Neuronal stem cell (in vitro differentiated cells): ENCODE measurements at regions not wholly inside any gene's neighbourhood (a gene's known extent, or its start where the extent isn't known, plus 50 kb on each side); places are given as distances from the start of the nearest gene placed in this dataset.

Experiments
- DNase-seq: peaks from one replicate; pipeline ENCODE4 v3.0.0-alpha.2; 2013; ENCODE audit warnings: low spot score
- H2AFZ ChIP-seq: one replicate; pipeline ENCODE4 v1.6.1; 2013; ENCODE audit warnings: mild to moderate bottlenecking, low read length, inconsistent platforms
- H2AK5ac ChIP-seq: 2 replicates; pipeline ENCODE4 v1.6.1; 2013; ENCODE audit warnings: low read depth, mild to moderate bottlenecking, inconsistent platforms, low read length, moderate library complexity, mixed read lengths
- H2BK120ac ChIP-seq: 2 replicates; pipeline ENCODE4 v1.6.1; 2013; ENCODE audit warnings: low read depth, mild to moderate bottlenecking, inconsistent platforms, low read length, moderate library complexity, mixed read lengths
- H2BK12ac ChIP-seq: one replicate; pipeline ENCODE4 v1.6.1; 2013; ENCODE audit warnings: low read length, inconsistent platforms
- H2BK15ac ChIP-seq: 2 replicates; pipeline ENCODE4 v1.6.1; 2013; ENCODE audit warnings: mild to moderate bottlenecking, low read length, inconsistent platforms, mixed read lengths
- H2BK5ac ChIP-seq: one replicate; pipeline ENCODE4 v1.6.1; 2013; ENCODE audit warnings: inconsistent platforms, mild to moderate bottlenecking, low read length, moderate library complexity
- H3K14ac ChIP-seq: one replicate; pipeline ENCODE4 v1.6.1; 2013; ENCODE audit warnings: low read length, inconsistent platforms
- H3K18ac ChIP-seq: 2 replicates; pipeline ENCODE4 v1.6.1; 2013; ENCODE audit warnings: low read length, inconsistent platforms
- H3K23ac ChIP-seq: 2 replicates; pipeline ENCODE4 v1.6.1; 2013; ENCODE audit warnings: low read depth, mild to moderate bottlenecking, mixed read lengths, low read length, inconsistent platforms; ENCODE audit not compliant: poor library complexity
- H3K27ac ChIP-seq: replicated peaks from 3 replicates; pipeline ENCODE4 v1.5.1; 2013; ENCODE audit warnings: low read length, inconsistent platforms
- H3K27me3 ChIP-seq, 3 experiments: 2 replicates each; pipeline ENCODE4 v1.6.1; 2013; ENCODE audit warnings: low read length in 3 of 3, mild to moderate bottlenecking in 2 of 3, inconsistent platforms in 1 of 3, low read depth in 1 of 3, mixed read lengths in 1 of 3, moderate library complexity in 1 of 3; ENCODE audit not compliant: control insufficient read depth in 3 of 3, insufficient read depth in 3 of 3
- H3K36me3 ChIP-seq, 2 donors: replicated peaks in 1 of 2; 2 replicates each; pipeline ENCODE4 v1.6.1; 2013; ENCODE audit warnings: low read length in 2 of 2; ENCODE audit not compliant: control insufficient read depth in 2 of 2, insufficient read depth in 2 of 2
- H3K4ac ChIP-seq: 2 replicates; pipeline ENCODE4 v1.6.1; 2013; ENCODE audit warnings: inconsistent platforms, mild to moderate bottlenecking, low read length, moderate library complexity
- H3K4me1 ChIP-seq, 2 donors: 1 replicate in 1 of 2; 2 replicates in 1 of 2; pipeline ENCODE4 v1.6.1; 2013; ENCODE audit warnings: low read length in 2 of 2, low read depth in 1 of 2; ENCODE audit not compliant: control insufficient read depth in 2 of 2, insufficient read depth in 1 of 2
- H3K4me2 ChIP-seq: one replicate; pipeline ENCODE4 v1.6.1; 2013; ENCODE audit warnings: mild to moderate bottlenecking, low read length, inconsistent platforms; ENCODE audit not compliant: insufficient read depth, poor library complexity, severe bottlenecking
- H3K4me3 ChIP-seq, 2 donors: 2 replicates each; pipeline ENCODE4 v1.5.1; 2013; ENCODE audit warnings: low read length in 2 of 2, mild to moderate bottlenecking in 2 of 2, inconsistent platforms in 1 of 2, moderate library complexity in 1 of 2
- H3K79me1 ChIP-seq: one replicate; pipeline ENCODE4 v1.6.1; 2013; ENCODE audit warnings: low read depth, mild to moderate bottlenecking, inconsistent platforms, low read length, moderate library complexity
- H3K9ac ChIP-seq: one replicate; pipeline ENCODE4 v1.6.1; 2013; ENCODE audit warnings: mild to moderate bottlenecking, low read depth, low read length, inconsistent platforms; ENCODE audit not compliant: poor library complexity
- H3K9me3 ChIP-seq, 2 donors: replicated peaks in 1 of 2; 2 replicates each; pipeline versions ENCODE3 to v1.6.1; 2013; ENCODE audit warnings: low read length in 2 of 2, mild to moderate bottlenecking in 2 of 2, inconsistent platforms in 1 of 2, low read depth in 1 of 2, mixed read lengths in 1 of 2, moderate library complexity in 1 of 2; ENCODE audit not compliant: control insufficient read depth in 2 of 2, insufficient read depth in 1 of 2
- H4K8ac ChIP-seq: one replicate; pipeline ENCODE4 v1.6.1; 2013; ENCODE audit warnings: low read depth, mild to moderate bottlenecking, inconsistent platforms, low read length, moderate library complexity
- H4K91ac ChIP-seq: one replicate; pipeline ENCODE4 v1.6.1; 2013; ENCODE audit warnings: low read length, low read depth, mild to moderate bottlenecking, inconsistent platforms; ENCODE audit not compliant: poor library complexity
- WGBS, 2 donors: extraction: QIAGEN DNeasy Blood & Tissue Kit; methylation state at CpG; one replicate each; pipeline ENCODE4 v1.1.7; 2013; ENCODE audit warnings: missing lambda C conversion rate in 2 of 2, mixed read lengths in 1 of 2; ENCODE audit not compliant: insufficient read length in 2 of 2, insufficient replicate concordance in 1 of 2; ENCODE audit errors: extremely low coverage in 2 of 2; 5-methylcytosine and 5-hydroxymethylcytosine counted together

- Histone ChIP-seq H3K9me3 (no peaks in the 10 kb centered on the region), H3K4ac (no peak overlapping the region), H3K9ac (no peak overlapping the region), H2BK120ac (no peak overlapping the region), H3K79me1 (no peaks in the 10 kb centered on the region), H2AFZ (no peak overlapping the region), H4K91ac (no peak overlapping the region), H3K27me3 (no peaks in the 10 kb centered on the region), H4K8ac (no peak overlapping the region), H3K18ac (no peak overlapping the region), H2BK5ac (no peak overlapping the region), H2BK12ac (no peak overlapping the region), H3K4me1 (no peaks in the 10 kb centered on the region), H2BK15ac (no peak overlapping the region), H3K4me2 (no peak overlapping the region), H3K27ac (no peak overlapping the region), H3K23ac (no peak overlapping the region), H2AK5ac (no peak overlapping the region), H3K36me3 (no peaks in the 10 kb centered on the region), H3K14ac (no peak overlapping the region), H3K4me3 (no peak overlapping the region)
- no CpG with 5 or more reads among the region's 2 CpGs for WGBS, 2 donors
- no peak for DNase-seq
These were observed 1426.6 kb downstream of the GRIK2 start for GRCh38 chr6:102820098-102820497.

- H2BK15ac ChIP-seq, result no peak overlapping the region
- no peaks in the 10 kb centered on the region for H3K9me3 ChIP-seq
- no peaks in the 10 kb centered on the region for H3K27me3 ChIP-seq
- no peak overlapping the region for H2BK12ac ChIP-seq
- WGBS, 2 donors, result no CpG with 5 or more reads among the region's 4 CpGs
- DNase-seq, result no peak
- H3K14ac ChIP-seq, result no peak overlapping the region
- no peaks in the 10 kb centered on the region for H3K4me1 ChIP-seq
- no peak overlapping the region for H4K91ac ChIP-seq
- H3K27ac ChIP-seq, result no peak overlapping the region
- H3K4ac ChIP-seq, result no peak overlapping the region
- no peak overlapping the region for H2AFZ ChIP-seq
- no peak overlapping the region for H2AK5ac ChIP-seq
- H3K9ac ChIP-seq, result no peak overlapping the region
- no peak overlapping the region for H3K4me2 ChIP-seq
- no peak overlapping the region for H3K4me3 ChIP-seq
- H3K79me1 ChIP-seq, result no peaks in the 10 kb centered on the region
- no peak overlapping the region for H3K23ac ChIP-seq
- H2BK5ac ChIP-seq, result no peak overlapping the region
- H2BK120ac ChIP-seq, result no peak overlapping the region
- no peak overlapping the region for H4K8ac ChIP-seq
- no peak overlapping the region for H3K18ac ChIP-seq
- no peaks in the 10 kb centered on the region for H3K36me3 ChIP-seq
These were observed 1421.7 kb downstream of the GRIK2 start for GRCh38 chr6:102815207-102815606.

- Histone ChIP-seq H3K4me1 (no peaks in the 10 kb centered on the region), H3K23ac (no peak overlapping the region), H3K9me3 (no peaks in the 10 kb centered on the region), H2BK5ac (no peak overlapping the region), H3K4ac (no peak overlapping the region), H3K9ac (no peak overlapping the region), H3K27ac (no peak overlapping the region), H2BK15ac (no peak overlapping the region), H2BK12ac (no peak overlapping the region), H3K4me2 (no peak overlapping the region), H3K18ac (no peak overlapping the region), H4K8ac (no peak overlapping the region), H2BK120ac (no peak overlapping the region), H2AK5ac (no peak overlapping the region), H3K79me1 (no peaks in the 10 kb centered on the region), H4K91ac (no peak overlapping the region), H3K27me3 (no peaks in the 10 kb centered on the region), H3K14ac (no peak overlapping the region), H3K4me3 (no peak overlapping the region), H2AFZ (no peak overlapping the region), H3K36me3 (no peaks in the 10 kb centered on the region)
- WGBS, 2 donors, result no CpG with 5 or more reads among the region's 11 CpGs
- no peak for DNase-seq
These were observed 1420.2 kb downstream of the GRIK2 start for GRCh38 chr6:102813489-102814275.

- no peak overlapping the region for H2AK5ac ChIP-seq
- no peaks in the 10 kb centered on the region for H3K36me3 ChIP-seq
- no peak overlapping the region for H2BK15ac ChIP-seq
- H3K18ac ChIP-seq, result no peak overlapping the region
- no peak overlapping the region for H3K4me2 ChIP-seq
- no peak overlapping the region for H3K23ac ChIP-seq
- no peak overlapping the region for H3K27ac ChIP-seq
- no peak overlapping the region for H4K8ac ChIP-seq
- H2BK5ac ChIP-seq, result no peak overlapping the region
- H2BK120ac ChIP-seq, result no peak overlapping the region
- H3K4me1 ChIP-seq, result no peaks in the 10 kb centered on the region
- H3K9me3 ChIP-seq, result no peaks in the 10 kb centered on the region
- H3K4ac ChIP-seq, result no peak overlapping the region
- no peak overlapping the region for H3K14ac ChIP-seq
- no peak for DNase-seq
- no peaks in the 10 kb centered on the region for H3K27me3 ChIP-seq
- no peak overlapping the region for H2BK12ac ChIP-seq
- H3K4me3 ChIP-seq, result no peak overlapping the region
- H3K9ac ChIP-seq, result no peak overlapping the region
- H3K79me1 ChIP-seq, result no peaks in the 10 kb centered on the region
- no peak overlapping the region for H2AFZ ChIP-seq
- H4K91ac ChIP-seq, result no peak overlapping the region
- no CpG with 5 or more reads among the region's 3 CpGs for WGBS, 2 donors
These were observed 1418.7 kb downstream of the GRIK2 start for GRCh38 chr6:102812242-102812641.
